ENCODE measurements at regions not wholly inside any gene's neighbourhood (a gene's known extent, or its start where the extent isn't known, plus 50 kb on each side); places are given as distances from the start of the nearest gene placed in this dataset.

DNA sequence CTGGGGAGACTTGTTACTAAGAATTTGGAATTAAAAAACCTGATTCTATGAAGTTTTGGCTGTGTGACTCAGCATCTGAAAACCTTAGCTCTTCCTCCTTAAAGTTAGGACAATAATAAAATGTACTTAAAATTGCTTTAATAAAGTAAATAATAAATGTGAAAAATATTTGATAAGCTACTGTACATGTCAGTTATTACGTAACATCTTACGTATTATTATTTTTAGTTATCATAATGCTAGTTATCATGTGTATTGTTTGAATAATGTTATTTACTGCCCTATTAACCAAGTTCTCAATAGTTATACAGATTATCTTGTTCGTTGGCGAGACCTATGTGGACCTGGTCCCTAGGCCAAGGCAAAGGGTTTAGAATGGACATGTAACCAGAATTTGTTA lies 449.2 kb upstream of the ADGRL3 start:
- intact Hi-C loops (cut with micrococcal nuclease; ENCODE audit: unreplicated experiment) = no loop called here
- no peak for DNase-seq (ENCODE audit: low spot score)
- Histone ChIP-seq H3K36me3 (ENCODE audit: insufficient read depth, low read length, poor library complexity, severe bottlenecking) (no peaks in the 10 kb centered on the region), H3K4me3 (ENCODE audit: low read depth, low read length, poor library complexity, severe bottlenecking) (no peak overlapping the region), H3K9me3 (ENCODE audit: low read depth, low read length, poor library complexity, severe bottlenecking) (no peaks in the 10 kb centered on the region), H3K4me1 (ENCODE audit: insufficient read depth, low read length, poor library complexity, severe bottlenecking) (no peaks in the 10 kb centered on the region), H3K27ac (ENCODE audit: low read depth, low read length, poor library complexity, severe bottlenecking) (no peak overlapping the region), H3K27me3 (replicated peaks; ENCODE audit: insufficient read depth, low read depth, low read length, poor library complexity) (no peaks in the 10 kb centered on the region)
- no TSS peak for BruUV-seq (replicated peaks)
- CTCF ChIA-PET = no interaction called here
- no peak for TF ChIP-seq EZH2 (IDR thresholded peaks at IDR 0.05; ENCODE audit: borderline replicate concordance, low read depth, low read length, poor library complexity, severe bottlenecking)
- POLR2A ChIA-PET (ENCODE audit: low non-redundant PET) = no interaction called here

GRCh38 chr4:60757986-60758680 lies 442.0 kb upstream of the ADGRL3 start:
- H3K27me3 ChIP-seq (replicated peaks; ENCODE audit: insufficient read depth, low read depth, low read length, poor library complexity) = no peaks in the 10 kb centered on the region
- DNase-seq (ENCODE audit: low spot score) = no peak
- TF ChIP-seq EZH2 (IDR thresholded peaks at IDR 0.05; ENCODE audit: borderline replicate concordance, low read depth, low read length, poor library complexity, severe bottlenecking) (no peak), CTCF (conservative IDR thresholded peaks at IDR 0.05; ENCODE audit: low read depth, low read length) (no peak)
- no peak overlapping the region for H3K4me3 ChIP-seq (ENCODE audit: low read depth, low read length, poor library complexity, severe bottlenecking)
- no peaks in the 10 kb centered on the region for H3K4me1 ChIP-seq (ENCODE audit: insufficient read depth, low read length, poor library complexity, severe bottlenecking)
- intact Hi-C loops (cut with micrococcal nuclease; ENCODE audit: unreplicated experiment) = no loop called here
- ChIA-PET CTCF (no interaction called here), POLR2A (ENCODE audit: low non-redundant PET) (no interaction called here)
- no peak overlapping the region for H3K27ac ChIP-seq (ENCODE audit: low read depth, low read length, poor library complexity, severe bottlenecking)
- no TSS peak for BruUV-seq (replicated peaks)
- no peaks in the 10 kb centered on the region for H3K36me3 ChIP-seq (ENCODE audit: insufficient read depth, low read length, poor library complexity, severe bottlenecking)
- no peaks in the 10 kb centered on the region for H3K9me3 ChIP-seq (ENCODE audit: low read depth, low read length, poor library complexity, severe bottlenecking)

- no peak for DNase-seq (ENCODE audit: low spot score)
- Histone ChIP-seq H3K36me3 (ENCODE audit: insufficient read depth, low read length, poor library complexity, severe bottlenecking) (no peaks in the 10 kb centered on the region), H3K4me3 (ENCODE audit: low read depth, low read length, poor library complexity, severe bottlenecking) (no peak overlapping the region), H3K9me3 (ENCODE audit: low read depth, low read length, poor library complexity, severe bottlenecking) (no peaks in the 10 kb centered on the region), H3K27ac (ENCODE audit: low read depth, low read length, poor library complexity, severe bottlenecking) (no peak overlapping the region), H3K4me1 (ENCODE audit: insufficient read depth, low read length, poor library complexity, severe bottlenecking) (no peaks in the 10 kb centered on the region), H3K27me3 (replicated peaks; ENCODE audit: insufficient read depth, low read depth, low read length, poor library complexity) (no peaks in the 10 kb centered on the region)
- ChIA-PET POLR2A (ENCODE audit: low non-redundant PET) (no interaction called here), CTCF (no interaction called here)
- no peak for TF ChIP-seq EZH2 (IDR thresholded peaks at IDR 0.05; ENCODE audit: borderline replicate concordance, low read depth, low read length, poor library complexity, severe bottlenecking)
- no peak for TF ChIP-seq CTCF (conservative IDR thresholded peaks at IDR 0.05; ENCODE audit: low read depth, low read length)
- BruUV-seq (replicated peaks) = no TSS peak
- intact Hi-C loops (cut with micrococcal nuclease; ENCODE audit: unreplicated experiment) = no loop called here
Measured at GRCh38 chr4:60759518-60760245, 440.4 kb upstream of the ADGRL3 start.
